Right lobe of liver (tissue), 6 donors: ENCODE measurements at regions not wholly inside any gene's neighbourhood (a gene's known extent, or its start where the extent isn't known, plus 50 kb on each side); places are given as distances from the start of the nearest gene placed in this dataset.

Source experiments
- ATAC-seq, 4 donors: fragments of 200-7000 bp; cut with Tn5 transposase; one replicate each; pipeline ENCODE4 v1.9.1; 2020; ENCODE audit warnings: mild to moderate bottlenecking in 4 of 4, moderate library complexity in 4 of 4
- DNase-seq, 3 donors: peaks; one replicate each; pipeline ENCODE4 v3.0.0-alpha.2; 2020
- H3K27ac ChIP-seq, 3 donors: fragments of 200-600 bp; one replicate each; pipeline ENCODE4 v1.8.0; 2022
- H3K27me3 ChIP-seq, 2 donors: fragments of 200-600 bp; one replicate each; pipeline ENCODE4 v1.8.0; 2022
- H3K36me3 ChIP-seq, 4 donors: fragments of 200-600 bp; sonication (generic) in 1 of 4; one replicate each; pipeline versions ENCODE4 v1.5.1 to v1.8.0; 2017 to 2022; ENCODE audit warnings: control low read depth in 1 of 4
- H3K4me1 ChIP-seq, 4 donors: fragments of 200-600 bp; sonication (generic) in 1 of 4; one replicate each; pipeline versions ENCODE4 v1.5.1 to v1.8.0; 2017 to 2022; ENCODE audit warnings: control low read depth in 1 of 4
- H3K4me3 ChIP-seq, 3 donors: fragments of 200-600 bp; one replicate each; pipeline ENCODE4 v1.8.0; 2022
- H3K9me3 ChIP-seq, 4 donors: fragments of 200-600 bp; sonication (generic) in 1 of 4; one replicate each; pipeline versions ENCODE4 v1.5.1 to v1.8.0; 2017 to 2022; ENCODE audit warnings: control low read depth in 1 of 4
- POLR2A ChIP-seq: fragments of 450-650 bp; IDR thresholded peaks from one replicate; pipeline ENCODE4 v1.6.1; 2017; ENCODE audit warnings: antibody characterized with exemption, mild to moderate bottlenecking
- WGBS: methylation state at CpG from one replicate; pipeline ENCODE4 v1.1.6; 2018; ENCODE audit warnings: low coverage, low lambda C conversion rate; ENCODE audit not compliant: insufficient coverage; ENCODE audit errors: missing lambda C conversion rate; 5-methylcytosine and 5-hydroxymethylcytosine counted together
- intact Hi-C, 2 donors: fragments of 100-400 bp; cut with DNase I; formaldehyde crosslinking; loops; one replicate each; pipeline versions ENCODE4 v1.11.2 to v1.14.1; 2022
- TF ChIP-seq, protein P1 (sequence below), 4 donors: fragments of 200-600 bp in 3 of 4; fragments of 450-650 bp in 1 of 4; IDR thresholded peaks; one replicate each; pipeline versions ENCODE4 v1.5.1 to v1.8.0; 2016 to 2022; ENCODE audit warnings: antibody characterized with exemption in 4 of 4, mild to moderate bottlenecking in 2 of 4
- donor health status: DM: no; HTN: yes; CAD: no.
- donor health status: DM: no; HTN: no; CAD: no.
- donor health status: DM: no; HTN: no; CAD: no.
- donor health status: DM: no; HTN: yes; CAD: no.
- donor health status: DM: no; HTN: yes; CAD: no.

DNA sequence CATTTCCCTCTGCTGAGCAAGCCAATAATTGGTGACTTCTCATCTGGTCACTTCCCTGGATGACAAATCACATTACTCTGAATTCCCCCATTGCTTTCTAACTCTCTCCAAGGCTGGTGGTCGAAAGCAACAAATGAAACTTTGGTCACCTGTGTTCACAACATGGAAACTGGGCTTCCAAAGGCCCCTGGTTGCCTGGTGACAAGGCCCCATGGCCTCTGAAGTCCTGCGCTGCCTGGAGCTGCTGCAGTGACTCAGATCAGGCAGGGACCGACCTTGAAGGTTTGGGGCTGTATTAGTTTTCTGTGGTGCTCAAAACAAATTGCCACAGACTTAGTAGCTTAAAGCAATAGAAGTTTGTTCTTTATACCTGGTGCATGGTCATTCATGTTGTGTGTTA is 345.3 kb downstream of the WDR72 start:
- DNase-seq (no peak), ATAC-seq (no peak)
- Histone ChIP-seq H3K4me1 (peaks cover 0 to 12% (median 3%) of the 10 kb centered on the region in 4 donors), H3K27me3 (no peaks in the 10 kb centered on the region), H3K4me3 (no peak overlapping the region), H3K9me3 (no peaks in the 10 kb centered on the region), H3K36me3 (no peaks in the 10 kb centered on the region), H3K27ac (no peak overlapping the region)
- TF ChIP-seq, protein P1, sequence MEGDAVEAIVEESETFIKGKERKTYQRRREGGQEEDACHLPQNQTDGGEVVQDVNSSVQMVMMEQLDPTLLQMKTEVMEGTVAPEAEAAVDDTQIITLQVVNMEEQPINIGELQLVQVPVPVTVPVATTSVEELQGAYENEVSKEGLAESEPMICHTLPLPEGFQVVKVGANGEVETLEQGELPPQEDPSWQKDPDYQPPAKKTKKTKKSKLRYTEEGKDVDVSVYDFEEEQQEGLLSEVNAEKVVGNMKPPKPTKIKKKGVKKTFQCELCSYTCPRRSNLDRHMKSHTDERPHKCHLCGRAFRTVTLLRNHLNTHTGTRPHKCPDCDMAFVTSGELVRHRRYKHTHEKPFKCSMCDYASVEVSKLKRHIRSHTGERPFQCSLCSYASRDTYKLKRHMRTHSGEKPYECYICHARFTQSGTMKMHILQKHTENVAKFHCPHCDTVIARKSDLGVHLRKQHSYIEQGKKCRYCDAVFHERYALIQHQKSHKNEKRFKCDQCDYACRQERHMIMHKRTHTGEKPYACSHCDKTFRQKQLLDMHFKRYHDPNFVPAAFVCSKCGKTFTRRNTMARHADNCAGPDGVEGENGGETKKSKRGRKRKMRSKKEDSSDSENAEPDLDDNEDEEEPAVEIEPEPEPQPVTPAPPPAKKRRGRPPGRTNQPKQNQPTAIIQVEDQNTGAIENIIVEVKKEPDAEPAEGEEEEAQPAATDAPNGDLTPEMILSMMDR (IDR thresholded peaks at IDR 0.05) = no peak
- TF ChIP-seq POLR2A = no peak
- 84% methylated on average over 3 of the region's 3 CpGs for WGBS
- intact Hi-C loops = no loop called here

DNA sequence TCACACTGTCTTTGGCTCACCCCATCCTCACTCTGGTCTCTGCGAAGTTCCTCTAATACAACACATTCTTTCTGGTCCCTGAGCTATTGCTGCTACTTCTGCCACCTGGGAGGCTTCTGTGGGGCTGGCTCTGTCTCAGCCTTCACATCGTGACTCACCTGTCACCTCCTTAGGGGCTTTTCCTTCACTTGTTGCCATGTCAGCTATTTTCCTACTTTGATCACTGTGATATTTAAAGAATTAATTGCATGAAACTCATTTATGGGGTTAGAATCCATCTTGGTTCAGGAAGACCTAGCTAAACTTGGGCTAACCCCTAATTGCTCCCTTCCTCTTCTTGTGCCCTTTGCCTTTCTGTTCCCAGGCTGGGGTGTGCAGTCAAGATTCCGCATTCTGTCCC is 346.9 kb downstream of the WDR72 start:
- Histone ChIP-seq H3K27ac (no peak overlapping the region), H3K4me1 (peaks cover 0 to 12% (median 3%) of the 10 kb centered on the region in 4 donors), H3K9me3 (no peaks in the 10 kb centered on the region), H3K27me3 (no peaks in the 10 kb centered on the region), H3K36me3 (no peaks in the 10 kb centered on the region), H3K4me3 (no peak overlapping the region)
- TF ChIP-seq, protein P1 (IDR thresholded peaks at IDR 0.05) = no peak
- TF ChIP-seq POLR2A = no peak
- WGBS = 92% methylated on average over 3 of the region's 3 CpGs
- no peak for ATAC-seq
- intact Hi-C loops = no loop called here
- no peak for DNase-seq

DNA sequence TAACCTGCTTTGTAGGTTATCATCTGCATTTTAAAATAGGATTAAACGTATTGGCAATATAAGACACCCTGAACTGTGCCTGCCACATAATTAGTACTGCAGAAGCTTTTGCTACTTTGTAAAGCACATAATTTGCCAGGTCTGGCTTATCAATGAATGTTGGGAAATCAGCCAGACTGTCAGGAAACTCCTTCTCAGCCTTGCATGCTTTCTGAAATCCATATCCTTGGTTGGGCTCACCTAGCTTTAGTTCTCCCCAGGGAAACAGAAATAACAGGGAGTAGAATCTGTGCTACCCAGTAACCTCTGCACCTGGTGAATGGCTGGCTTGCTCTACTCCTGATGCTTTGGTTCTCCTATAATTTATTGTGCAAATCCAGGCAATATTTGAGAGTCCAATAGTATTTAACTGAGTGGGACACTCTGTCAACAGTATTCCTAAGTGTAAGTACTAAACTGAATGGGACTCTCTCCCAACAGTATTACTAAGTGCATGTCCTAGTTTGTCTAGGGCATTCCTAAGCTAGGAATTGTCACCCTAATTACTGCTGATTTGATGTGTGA is 354.5 kb downstream of the WDR72 start:
- Histone ChIP-seq H3K27ac (no peak overlapping the region), H3K9me3 (no peaks in the 10 kb centered on the region), H3K36me3 (no peaks in the 10 kb centered on the region), H3K4me3 (no peak overlapping the region), H3K27me3 (no peaks in the 10 kb centered on the region), H3K4me1 (peaks cover 0 to 12% (median 0%) of the 10 kb centered on the region in 4 donors)
- intact Hi-C loops = no loop called here
- no peak for DNase-seq
- peak; percentile 40 to 77 (median 64) for ATAC-seq
- 35% methylated on average over 1 of the region's 1 CpG for WGBS
- TF ChIP-seq, protein P1 (IDR thresholded peaks at IDR 0.05) = no peak
- TF ChIP-seq POLR2A = no peak

DNA sequence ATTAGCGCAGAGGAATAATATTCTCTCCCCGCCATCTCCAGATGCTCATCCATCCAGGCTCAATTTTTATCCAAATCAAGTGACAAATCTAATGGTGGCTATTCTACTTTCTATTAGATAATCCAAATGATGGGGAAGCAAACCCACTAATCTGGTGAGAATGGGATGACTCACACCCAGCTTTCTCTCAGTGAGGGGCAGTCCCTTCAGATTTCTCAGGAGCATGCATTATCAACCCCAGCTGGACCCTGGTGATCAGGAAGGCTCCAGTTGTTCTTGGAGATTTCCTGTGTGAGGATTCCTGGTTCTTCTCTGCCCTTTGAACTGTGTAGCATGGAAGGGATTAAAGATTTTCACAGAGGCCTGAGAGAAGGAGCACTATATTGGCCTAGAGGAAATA is 358.0 kb downstream of the WDR72 start:
- ATAC-seq (no peak), DNase-seq (no peak)
- no peaks in the 10 kb centered on the region for H3K9me3 ChIP-seq
- H3K36me3 ChIP-seq = no peaks in the 10 kb centered on the region
- no peak for TF ChIP-seq POLR2A
- TF ChIP-seq, protein P1 (IDR thresholded peaks at IDR 0.05) = no peak
- no CpG with 5 or more reads among the region's 2 CpGs for WGBS
- intact Hi-C loops = no loop called here
- H3K27me3 ChIP-seq = no peaks in the 10 kb centered on the region
- no peak overlapping the region for H3K4me3 ChIP-seq
- no peak overlapping the region for H3K27ac ChIP-seq
- H3K4me1 ChIP-seq = peaks cover 0 to 12% (median 0%) of the 10 kb centered on the region in 4 donors

DNA sequence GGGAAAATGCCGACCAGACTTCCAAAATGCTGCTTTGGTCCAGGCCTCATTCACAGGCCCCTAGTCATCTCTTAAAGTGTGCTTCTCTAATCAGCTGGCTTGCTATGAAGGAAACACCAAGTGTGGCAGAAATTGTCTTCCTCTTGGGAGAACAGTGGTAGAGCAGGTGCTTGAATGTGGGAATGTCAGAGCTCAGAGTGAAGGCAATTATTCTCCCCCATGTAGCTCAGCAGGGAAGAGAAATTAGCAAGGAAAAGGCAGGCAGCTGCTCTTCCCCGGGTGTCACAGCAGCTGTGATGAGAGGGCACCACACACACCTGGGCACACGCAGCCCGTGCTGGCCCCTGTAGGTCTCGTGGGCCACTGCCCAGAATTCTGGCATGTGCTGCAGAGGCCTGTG is 358.5 kb downstream of the WDR72 start:
- Histone ChIP-seq H3K36me3 (no peaks in the 10 kb centered on the region), H3K4me3 (no peak overlapping the region), H3K27ac (no peak overlapping the region), H3K9me3 (no peaks in the 10 kb centered on the region), H3K4me1 (peaks cover 0 to 12% (median 0%) of the 10 kb centered on the region in 4 donors), H3K27me3 (no peaks in the 10 kb centered on the region)
- intact Hi-C loops = no loop called here
- TF ChIP-seq, protein P1 (IDR thresholded peaks at IDR 0.05) = no peak
- no peak for TF ChIP-seq POLR2A
- WGBS = no CpG with 5 or more reads among the region's 5 CpGs
- ATAC-seq (no peak), DNase-seq (no peak)
